ENCODE measurements at regions not wholly inside any gene's neighbourhood (a gene's known extent, or its start where the extent isn't known, plus 50 kb on each side); places are given as distances from the start of the nearest gene placed in this dataset.

- 66 to 71% methylated on average over 2 of the region's 2 CpGs for WGBS, 2 donors
- Histone ChIP-seq H3K4me1 (no peaks in the 10 kb centered on the region), H3K27ac (no peak overlapping the region), H3K36me3 (replicated peaks in 1 of 2; ENCODE audit: insufficient read depth in 1 of 2, low read depth in 2 of 2) (no peaks in the 10 kb centered on the region), H3K4me3 (no peak overlapping the region), H3K27me3 (no peaks in the 10 kb centered on the region), H3K9me3 (no peaks in the 10 kb centered on the region)
- TF ChIP-seq POLR2A (IDR thresholded peaks at IDR 0.05), result no peak
- TF ChIP-seq, protein P1, sequence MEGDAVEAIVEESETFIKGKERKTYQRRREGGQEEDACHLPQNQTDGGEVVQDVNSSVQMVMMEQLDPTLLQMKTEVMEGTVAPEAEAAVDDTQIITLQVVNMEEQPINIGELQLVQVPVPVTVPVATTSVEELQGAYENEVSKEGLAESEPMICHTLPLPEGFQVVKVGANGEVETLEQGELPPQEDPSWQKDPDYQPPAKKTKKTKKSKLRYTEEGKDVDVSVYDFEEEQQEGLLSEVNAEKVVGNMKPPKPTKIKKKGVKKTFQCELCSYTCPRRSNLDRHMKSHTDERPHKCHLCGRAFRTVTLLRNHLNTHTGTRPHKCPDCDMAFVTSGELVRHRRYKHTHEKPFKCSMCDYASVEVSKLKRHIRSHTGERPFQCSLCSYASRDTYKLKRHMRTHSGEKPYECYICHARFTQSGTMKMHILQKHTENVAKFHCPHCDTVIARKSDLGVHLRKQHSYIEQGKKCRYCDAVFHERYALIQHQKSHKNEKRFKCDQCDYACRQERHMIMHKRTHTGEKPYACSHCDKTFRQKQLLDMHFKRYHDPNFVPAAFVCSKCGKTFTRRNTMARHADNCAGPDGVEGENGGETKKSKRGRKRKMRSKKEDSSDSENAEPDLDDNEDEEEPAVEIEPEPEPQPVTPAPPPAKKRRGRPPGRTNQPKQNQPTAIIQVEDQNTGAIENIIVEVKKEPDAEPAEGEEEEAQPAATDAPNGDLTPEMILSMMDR (IDR thresholded peaks at IDR 0.05), result no peak
- DNase-seq (no peak), ATAC-seq (no peak)
- intact Hi-C loops (cut with DNase I), result no loop called here
Measured at GRCh38 chr6:90816764-90817163, 229.9 kb upstream of the MAP3K7 start.

- no peaks in the 10 kb centered on the region for H3K27me3 ChIP-seq
- no peaks in the 10 kb centered on the region for H3K4me1 ChIP-seq
- intact Hi-C loops (cut with DNase I), result no loop called here
- no peaks in the 10 kb centered on the region for H3K36me3 ChIP-seq (replicated peaks in 1 of 2; ENCODE audit: insufficient read depth in 1 of 2, low read depth in 2 of 2)
- H3K9me3 ChIP-seq, result no peaks in the 10 kb centered on the region
- 17 to 20% methylated on average over 11 of the region's 11 CpGs for WGBS, 2 donors
- ATAC-seq (no peak), DNase-seq (peak in 2 of 4 donors; percentile 8 to 10)
- no peak overlapping the region for H3K4me3 ChIP-seq
- TF ChIP-seq, protein P1 (IDR thresholded peaks at IDR 0.05), result no peak
- no peak for TF ChIP-seq POLR2A (IDR thresholded peaks at IDR 0.05)
- H3K27ac ChIP-seq, result no peak overlapping the region
Measured at GRCh38 chr6:90811596-90812226, 224.8 kb upstream of the MAP3K7 start.

DNA sequence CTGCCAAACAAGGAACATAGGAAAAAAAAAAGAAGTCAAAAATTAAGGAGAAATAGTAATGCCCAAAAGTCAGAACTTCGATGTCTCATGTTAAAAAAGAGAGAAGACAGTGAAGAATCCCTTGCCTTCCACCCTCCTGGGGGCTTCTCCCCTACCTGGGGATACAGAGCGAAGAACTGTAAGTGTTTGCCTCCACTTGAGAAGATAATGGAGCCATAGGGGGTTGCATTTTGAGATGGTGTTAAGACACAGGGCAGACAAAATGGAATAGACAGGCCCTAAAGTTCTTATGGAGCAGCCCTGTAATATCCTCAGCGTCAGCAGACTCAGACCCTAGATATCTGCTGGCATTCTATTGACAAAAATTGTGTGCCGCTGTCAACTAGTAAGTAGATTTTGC lies 222.2 kb upstream of the MAP3K7 start:
- TF ChIP-seq, protein P1 (IDR thresholded peaks at IDR 0.05), result no peak
- no peak for TF ChIP-seq POLR2A (IDR thresholded peaks at IDR 0.05)
- no peaks in the 10 kb centered on the region for H3K36me3 ChIP-seq (replicated peaks in 1 of 2; ENCODE audit: insufficient read depth in 1 of 2, low read depth in 2 of 2)
- H3K9me3 ChIP-seq, result no peaks in the 10 kb centered on the region
- no peaks in the 10 kb centered on the region for H3K4me1 ChIP-seq
- intact Hi-C loops (cut with DNase I), result no loop called here
- H3K27me3 ChIP-seq, result no peaks in the 10 kb centered on the region
- H3K4me3 ChIP-seq, result no peak overlapping the region
- WGBS, 2 donors, result 83% methylated on average over 4 of the region's 4 CpGs
- ATAC-seq (no peak), DNase-seq (no peak)
- no peak overlapping the region for H3K27ac ChIP-seq

DNA sequence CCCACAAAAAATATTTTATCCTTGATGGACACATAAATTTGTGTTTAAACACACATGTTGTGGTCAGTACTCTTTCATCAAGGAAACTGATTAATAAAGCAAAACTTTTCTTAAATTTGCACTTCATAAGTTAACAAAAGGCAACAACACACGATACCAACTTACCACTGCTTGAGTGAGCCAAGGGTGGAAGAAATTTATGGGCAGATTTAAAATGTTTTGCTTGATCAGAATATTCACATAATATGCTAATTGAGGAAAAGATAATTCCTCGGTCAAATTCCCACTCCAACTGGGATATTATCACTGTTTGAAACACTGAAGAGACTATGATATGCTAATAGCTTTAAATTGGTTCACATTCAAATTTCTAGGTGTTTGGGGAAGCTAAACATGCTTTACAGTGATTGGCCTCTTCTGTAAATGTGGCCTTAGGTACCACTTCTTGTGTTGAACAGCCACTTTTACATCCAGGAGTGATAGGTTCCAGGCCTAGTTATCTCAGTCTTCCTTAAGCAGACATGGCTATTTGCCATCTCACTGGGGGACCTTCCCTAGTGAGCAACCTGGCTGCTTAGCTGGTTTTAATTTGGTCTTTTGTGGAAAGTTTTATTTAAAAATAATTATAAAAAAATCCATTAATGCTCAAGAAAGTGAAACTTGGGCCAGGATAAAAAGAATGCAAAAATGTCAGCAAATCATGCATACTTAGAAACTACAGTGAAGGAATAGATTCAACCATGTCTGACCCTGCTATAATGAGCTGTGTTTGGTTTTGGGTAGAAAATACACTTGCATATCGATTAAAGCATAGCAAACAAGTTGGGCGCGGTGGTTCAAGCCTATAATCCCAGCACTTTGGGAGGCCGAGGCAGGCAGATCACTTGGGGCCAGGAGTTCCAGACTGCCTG lies 221.2 kb upstream of the MAP3K7 start:
- Histone ChIP-seq H3K27ac (no peak overlapping the region), H3K4me1 (no peaks in the 10 kb centered on the region), H3K4me3 (no peak overlapping the region), H3K36me3 (replicated peaks in 1 of 2; ENCODE audit: insufficient read depth in 1 of 2, low read depth in 2 of 2) (no peaks in the 10 kb centered on the region), H3K9me3 (no peaks in the 10 kb centered on the region), H3K27me3 (no peaks in the 10 kb centered on the region)
- DNase-seq (no peak), ATAC-seq (no peak)
- WGBS, 2 donors, result 76 to 80% methylated on average over 6 of the region's 6 CpGs
- intact Hi-C loops (cut with DNase I), result no loop called here
- TF ChIP-seq, protein P1 (IDR thresholded peaks at IDR 0.05), result no peak
- TF ChIP-seq POLR2A (IDR thresholded peaks at IDR 0.05), result no peak

All from body of pancreas (tissue), 4 donors.